Spleen (tissue), 11 donors: ENCODE measurements at regions not wholly inside any gene's neighbourhood (a gene's known extent, or its start where the extent isn't known, plus 50 kb on each side); places are given as distances from the start of the nearest gene placed in this dataset.

ENCODE experiments used
- DNase-seq: peaks from one replicate; pipeline ENCODE4 v3.0.0-alpha.2; 2020
- H3K27ac ChIP-seq, 8 donors: fragments of 200-600 bp; sonication (generic) in 7 of 8; 1 replicate in 4 of 8; 2 replicates in 4 of 8; pipeline versions ENCODE4 v1.5.0 to v1.8.0; 2016 to 2021; ENCODE audit warnings: inconsistent platforms in 4 of 8, mild to moderate bottlenecking in 4 of 8, moderate library complexity in 1 of 8
- H3K27me3 ChIP-seq, 7 donors: fragments of 200-600 bp; sonication (generic) in 6 of 7; replicated peaks in 1 of 7; 1 replicate in 4 of 7; 2 replicates in 3 of 7; pipeline versions ENCODE4 v1.5.0 to v1.8.0; 2016 to 2021; ENCODE audit warnings: inconsistent platforms in 3 of 7, mild to moderate bottlenecking in 1 of 7
- H3K36me3 ChIP-seq, 6 donors: fragments of 200-600 bp; sonication (generic) in 5 of 6; 1 replicate in 4 of 6; 2 replicates in 2 of 6; pipeline versions ENCODE4 v1.5.0 to v1.8.0; 2016 to 2021; ENCODE audit warnings: inconsistent platforms in 2 of 6
- H3K4me1 ChIP-seq, 6 donors: fragments of 200-600 bp; sonication (generic) in 5 of 6; 1 replicate in 3 of 6; 2 replicates in 3 of 6; pipeline versions ENCODE4 v1.5.0 to v1.8.0; 2016 to 2021; ENCODE audit warnings: inconsistent platforms in 3 of 6
- H3K4me3 ChIP-seq, 8 donors: fragments of 200-600 bp; sonication (generic) in 7 of 8; 1 replicate in 4 of 8; 2 replicates in 4 of 8; pipeline versions ENCODE4 v1.5.0 to v1.8.0; 2016 to 2021; ENCODE audit warnings: inconsistent platforms in 4 of 8, mild to moderate bottlenecking in 4 of 8, moderate library complexity in 2 of 8
- H3K9me3 ChIP-seq, 8 donors: fragments of 200-600 bp; sonication (generic) in 7 of 8; 1 replicate in 4 of 8; 2 replicates in 4 of 8; pipeline versions ENCODE4 v1.5.0 to v1.8.0; 2016 to 2021; ENCODE audit warnings: inconsistent platforms in 4 of 8
- POLR2A ChIP-seq, 3 donors: fragments of 450-650 bp; IDR thresholded peaks; one replicate each; pipeline ENCODE4 v1.5.1; 2017; ENCODE audit warnings: antibody characterized with exemption in 3 of 3, mild to moderate bottlenecking in 1 of 3
- POLR2AphosphoS5 ChIP-seq, 3 donors: sonication (generic); formaldehyde crosslinking; IDR thresholded peaks; one replicate each; pipeline ENCODE4 v1.5.1; 2017; ENCODE audit warnings: antibody characterized with exemption in 3 of 3
- WGBS, 5 donors: extraction: QIAGEN DNeasy Blood & Tissue Kit in 3 of 5; methylation state at CpG; one replicate each; pipeline versions ENCODE4 v1.1.5 to v1.1.7; 2013 to 2018; 5-methylcytosine and 5-hydroxymethylcytosine counted together
- intact Hi-C: fragments of 100-400 bp; cut with DNase I; formaldehyde crosslinking; loops from one replicate; pipeline ENCODE4 v1.15.0; 2023; ENCODE audit warnings: low total_unique reads
- TF ChIP-seq, protein P1 (sequence below), 11 experiments: fragments of 200-600 bp in 7 of 11; fragments of 450-650 bp in 4 of 11; sonication (generic) in 4 of 11; IDR thresholded peaks in 8 of 11; conservative IDR thresholded peaks in 3 of 11; 1 replicate in 7 of 11; 2 replicates in 4 of 11; pipeline versions ENCODE4 v1.4.0 to v1.8.0; 2016 to 2021; ENCODE audit warnings: antibody characterized with exemption in 11 of 11, inconsistent platforms in 4 of 11, mild to moderate bottlenecking in 1 of 11
- donor health status: healthy with polysubstance abuse.
- donor health status: DM: no; HTN: no; CAD: no; lungs with moderate emphysema.
- donor health status: DM: no; HTN: no; CAD: no.
- donor health status: Bipolar disorder and iron deficiency.
- donor health status: healthy.
- donor health status: DM: no; HTN: no; CAD: no.
- donor health status: DM: yes; HTN: yes; CAD: no.

- Histone ChIP-seq H3K27me3 (no peaks in the 10 kb centered on the region), H3K4me3 (no peak overlapping the region), H3K9me3 (no peaks in the 10 kb centered on the region), H3K4me1 (no peaks in the 10 kb centered on the region), H3K27ac (no peak overlapping the region), H3K36me3 (no peaks in the 10 kb centered on the region)
- WGBS, 5 donors = 73 to 85% (median 77%) methylated on average over 4 of the region's 4 CpGs
- TF ChIP-seq POLR2A (IDR thresholded peaks at IDR 0.05) (no peak), POLR2AphosphoS5 (IDR thresholded peaks at IDR 0.05) (no peak)
- TF ChIP-seq, protein P1, sequence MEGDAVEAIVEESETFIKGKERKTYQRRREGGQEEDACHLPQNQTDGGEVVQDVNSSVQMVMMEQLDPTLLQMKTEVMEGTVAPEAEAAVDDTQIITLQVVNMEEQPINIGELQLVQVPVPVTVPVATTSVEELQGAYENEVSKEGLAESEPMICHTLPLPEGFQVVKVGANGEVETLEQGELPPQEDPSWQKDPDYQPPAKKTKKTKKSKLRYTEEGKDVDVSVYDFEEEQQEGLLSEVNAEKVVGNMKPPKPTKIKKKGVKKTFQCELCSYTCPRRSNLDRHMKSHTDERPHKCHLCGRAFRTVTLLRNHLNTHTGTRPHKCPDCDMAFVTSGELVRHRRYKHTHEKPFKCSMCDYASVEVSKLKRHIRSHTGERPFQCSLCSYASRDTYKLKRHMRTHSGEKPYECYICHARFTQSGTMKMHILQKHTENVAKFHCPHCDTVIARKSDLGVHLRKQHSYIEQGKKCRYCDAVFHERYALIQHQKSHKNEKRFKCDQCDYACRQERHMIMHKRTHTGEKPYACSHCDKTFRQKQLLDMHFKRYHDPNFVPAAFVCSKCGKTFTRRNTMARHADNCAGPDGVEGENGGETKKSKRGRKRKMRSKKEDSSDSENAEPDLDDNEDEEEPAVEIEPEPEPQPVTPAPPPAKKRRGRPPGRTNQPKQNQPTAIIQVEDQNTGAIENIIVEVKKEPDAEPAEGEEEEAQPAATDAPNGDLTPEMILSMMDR (IDR thresholded peaks at IDR 0.05 in 8 of 11, conservative IDR thresholded peaks at IDR 0.05 in 3 of 11) = no peak
- no peak for DNase-seq
- intact Hi-C loops = no loop called here
Measured at GRCh38 chr3:76370749-76371520, 585.6 kb upstream of the ZNF717 start.

GRCh38 chr3:76372497-76372896, 587.1 kb upstream of the ZNF717 start:
- intact Hi-C loops = no loop called here
- DNase-seq = no peak
- no peak overlapping the region for H3K4me3 ChIP-seq
- no peaks in the 10 kb centered on the region for H3K4me1 ChIP-seq
- H3K9me3 ChIP-seq = peaks cover 0 to 9% (median 0%) of the 10 kb centered on the region in 8 donors
- no peaks in the 10 kb centered on the region for H3K27me3 ChIP-seq
- TF ChIP-seq, protein P1 (IDR thresholded peaks at IDR 0.05 in 8 of 11, conservative IDR thresholded peaks at IDR 0.05 in 3 of 11) = no peak
- TF ChIP-seq POLR2AphosphoS5 (IDR thresholded peaks at IDR 0.05) (no peak), POLR2A (IDR thresholded peaks at IDR 0.05) (no peak)
- WGBS, 5 donors = 80 to 91% (median 84%) methylated on average over 2 of the region's 2 CpGs
- H3K36me3 ChIP-seq = no peaks in the 10 kb centered on the region
- H3K27ac ChIP-seq = no peak overlapping the region

DNA sequence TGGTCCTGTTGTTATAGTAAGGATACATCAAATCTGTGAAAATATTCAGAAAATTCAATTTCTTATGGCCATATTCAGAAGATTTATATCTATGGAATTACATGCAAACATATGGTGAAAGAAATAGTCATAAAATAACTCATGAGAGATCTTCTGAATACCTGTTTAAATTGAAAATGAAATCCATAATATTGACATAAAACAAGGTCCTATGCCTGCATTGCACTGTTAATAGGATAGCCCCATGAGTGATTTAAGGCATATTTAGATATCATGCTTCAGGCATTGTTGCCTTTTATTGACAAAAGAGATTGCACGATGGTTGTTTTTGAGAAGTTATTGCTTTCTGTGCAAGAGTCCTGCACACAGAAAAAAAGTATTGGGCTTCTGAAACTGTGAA, 591.7 kb upstream of the ZNF717 start:
- no peak for DNase-seq
- Histone ChIP-seq H3K27me3 (no peaks in the 10 kb centered on the region), H3K36me3 (no peaks in the 10 kb centered on the region), H3K27ac (no peak overlapping the region), H3K4me3 (no peak overlapping the region), H3K4me1 (no peaks in the 10 kb centered on the region), H3K9me3 (peaks cover 0 to 20% (median 2%) of the 10 kb centered on the region in 8 donors)
- TF ChIP-seq POLR2A (IDR thresholded peaks at IDR 0.05) = no peak
- TF ChIP-seq, protein P1 (IDR thresholded peaks at IDR 0.05 in 8 of 11, conservative IDR thresholded peaks at IDR 0.05 in 3 of 11) = no peak
- no peak for TF ChIP-seq POLR2AphosphoS5 (IDR thresholded peaks at IDR 0.05)
- 79 to 92% (median 89%) methylated on average over 1 of the region's 1 CpG for WGBS, 5 donors
- intact Hi-C loops = no loop called here

- no peak for DNase-seq
- no peaks in the 10 kb centered on the region for H3K4me1 ChIP-seq
- peaks cover 0 to 29% (median 6%) of the 10 kb centered on the region in 8 donors for H3K9me3 ChIP-seq
- no peak overlapping the region for H3K4me3 ChIP-seq
- no peaks in the 10 kb centered on the region for H3K36me3 ChIP-seq
- 77 to 89% (median 82%) methylated on average over 4 of the region's 4 CpGs for WGBS, 5 donors
- no peak overlapping the region for H3K27ac ChIP-seq
- intact Hi-C loops = no loop called here
- TF ChIP-seq POLR2AphosphoS5 (IDR thresholded peaks at IDR 0.05) (no peak), POLR2A (IDR thresholded peaks at IDR 0.05) (no peak)
- TF ChIP-seq, protein P1 (IDR thresholded peaks at IDR 0.05 in 8 of 11, conservative IDR thresholded peaks at IDR 0.05 in 3 of 11) = no peak
- no peaks in the 10 kb centered on the region for H3K27me3 ChIP-seq
Measured at GRCh38 chr3:76378789-76379188, 593.4 kb upstream of the ZNF717 start.
